Mesendoderm (in vitro differentiated cells): ENCODE measurements at regions not wholly inside any gene's neighbourhood (a gene's known extent, or its start where the extent isn't known, plus 50 kb on each side); places are given as distances from the start of the nearest gene placed in this dataset.
"Not testable (repeated sequence)": the region's sequence is repeated elsewhere in the genome, so short reads cannot be mapped to it uniquely, and the experiment has no call there.

Source experiments
- DNase-seq: peaks from one replicate; pipeline ENCODE4 v3.0.0; 2013
- H2AK5ac ChIP-seq: 2 replicates; pipeline ENCODE4 v1.6.1; 2013; ENCODE audit warnings: low read length, inconsistent platforms
- H2BK120ac ChIP-seq: 2 replicates; pipeline ENCODE4 v1.6.1; 2013; ENCODE audit warnings: low read depth, mild to moderate bottlenecking, low read length, moderate library complexity, mixed read lengths
- H2BK15ac ChIP-seq: replicated peaks from 2 replicates; pipeline ENCODE4 v1.6.1; 2013; ENCODE audit warnings: low read depth, mild to moderate bottlenecking, moderate library complexity
- H2BK5ac ChIP-seq: 2 replicates; pipeline ENCODE4 v1.6.1; 2013; ENCODE audit warnings: low read length, inconsistent platforms
- H3K18ac ChIP-seq: 2 replicates; pipeline ENCODE4 v1.6.1; 2013; ENCODE audit warnings: mild to moderate bottlenecking, low read length, mixed read lengths
- H3K23ac ChIP-seq: one replicate; pipeline ENCODE4 v1.6.1; 2013; ENCODE audit warnings: low read length
- H3K27ac ChIP-seq: 2 replicates; pipeline ENCODE4 v1.5.1; 2013; ENCODE audit warnings: low read depth, mild to moderate bottlenecking, inconsistent platforms, low read length, moderate library complexity
- H3K27me3 ChIP-seq: 2 replicates; pipeline ENCODE4 v1.6.1; 2013; ENCODE audit warnings: low read length, control low read depth, mild to moderate bottlenecking, inconsistent platforms; ENCODE audit not compliant: insufficient read depth, poor library complexity
- H3K36me3 ChIP-seq: 2 replicates; pipeline ENCODE4 v1.6.1; 2013; ENCODE audit warnings: low read length, inconsistent platforms; ENCODE audit not compliant: control insufficient read depth, insufficient read depth
- H3K4ac ChIP-seq: one replicate; pipeline ENCODE4 v1.6.1; 2013; ENCODE audit warnings: low read depth, mild to moderate bottlenecking, low read length, moderate library complexity
- H3K4me1 ChIP-seq: 2 replicates; pipeline ENCODE4 v1.6.1; 2013; ENCODE audit warnings: low read depth, low read length, inconsistent platforms; ENCODE audit not compliant: control insufficient read depth
- H3K4me2 ChIP-seq: 2 replicates; pipeline ENCODE4 v1.6.1; 2013; ENCODE audit warnings: low read length
- H3K4me3 ChIP-seq: 2 replicates; pipeline ENCODE4 v1.5.1; 2013; ENCODE audit warnings: mild to moderate bottlenecking, low read length
- H3K56ac ChIP-seq: one replicate; pipeline ENCODE4 v1.6.1; 2013; ENCODE audit warnings: low read length
- H3K79me1 ChIP-seq: 2 replicates; pipeline ENCODE4 v1.6.1; 2013; ENCODE audit warnings: low read length, inconsistent platforms
- H3K79me2 ChIP-seq: 2 replicates; pipeline ENCODE4 v1.6.1; 2013; ENCODE audit warnings: mild to moderate bottlenecking, low read length; ENCODE audit not compliant: control insufficient read depth, insufficient read depth
- H3K9ac ChIP-seq: 2 replicates; pipeline ENCODE4 v1.6.1; 2013; ENCODE audit warnings: low read length, inconsistent platforms
- H4K5ac ChIP-seq: one replicate; pipeline ENCODE4 v1.6.1; 2013; ENCODE audit warnings: low read length
- H4K8ac ChIP-seq: one replicate; pipeline ENCODE4 v1.6.1; 2013; ENCODE audit warnings: low read depth, mild to moderate bottlenecking, control low read depth, low read length, moderate library complexity
- WGBS: extraction: QIAGEN DNeasy Blood & Tissue Kit; methylation state at CpG from one replicate; pipeline ENCODE4 v1.1.7; 2013; ENCODE audit warnings: low lambda C conversion rate, missing lambda C conversion rate; ENCODE audit not compliant: insufficient coverage; ENCODE audit errors: extremely low coverage; 5-methylcytosine and 5-hydroxymethylcytosine counted together

GRCh38 chr13:16201202-16201601 lies 2980.4 kb downstream of the TUBA3C start:
- not testable (repeated sequence) for H3K9ac ChIP-seq, H4K8ac ChIP-seq, H3K36me3 ChIP-seq, H4K5ac ChIP-seq, H3K4me1 ChIP-seq, H3K18ac ChIP-seq, H3K79me1 ChIP-seq, H3K23ac ChIP-seq, H3K79me2 ChIP-seq, H3K4me2 ChIP-seq, H3K27me3 ChIP-seq, H3K4me3 ChIP-seq, H2AK5ac ChIP-seq, H3K56ac ChIP-seq, H2BK120ac ChIP-seq, H3K4ac ChIP-seq, H2BK5ac ChIP-seq, H3K27ac ChIP-seq, DNase-seq, H2BK15ac ChIP-seq
- no CpG with 5 or more reads among the region's 4 CpGs for WGBS

DNA sequence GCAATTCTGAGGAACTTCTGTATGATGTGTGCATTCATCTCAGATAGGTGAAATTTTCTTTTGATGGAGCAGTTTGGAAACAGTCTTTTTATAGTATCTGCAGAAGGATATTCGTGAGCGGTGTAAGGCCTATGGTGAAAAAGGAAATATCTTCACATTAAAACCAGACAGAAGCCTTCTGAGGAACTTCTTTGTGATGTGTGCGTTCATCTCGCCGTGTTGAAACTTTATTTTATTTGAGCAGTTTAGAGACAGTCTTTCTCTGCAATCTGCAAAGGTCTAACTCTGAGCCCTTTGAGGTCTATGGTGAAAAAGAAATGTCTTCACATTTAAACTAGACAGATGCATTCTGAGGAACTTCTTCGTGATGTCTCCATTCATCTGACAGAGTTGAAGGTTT lies 3021.0 kb downstream of the TUBA3C start:
- not testable (repeated sequence) for H4K8ac ChIP-seq, H3K56ac ChIP-seq, H2BK5ac ChIP-seq, H3K9ac ChIP-seq, H3K79me1 ChIP-seq, H2BK15ac ChIP-seq, H4K5ac ChIP-seq, H2BK120ac ChIP-seq, H3K36me3 ChIP-seq, H3K27me3 ChIP-seq, H3K4me1 ChIP-seq, H3K4me2 ChIP-seq, H3K18ac ChIP-seq, DNase-seq, H3K23ac ChIP-seq, H3K79me2 ChIP-seq, H3K4me3 ChIP-seq, H3K4ac ChIP-seq, H3K27ac ChIP-seq, H2AK5ac ChIP-seq
- no CpG with 5 or more reads among the region's 6 CpGs for WGBS

DNA sequence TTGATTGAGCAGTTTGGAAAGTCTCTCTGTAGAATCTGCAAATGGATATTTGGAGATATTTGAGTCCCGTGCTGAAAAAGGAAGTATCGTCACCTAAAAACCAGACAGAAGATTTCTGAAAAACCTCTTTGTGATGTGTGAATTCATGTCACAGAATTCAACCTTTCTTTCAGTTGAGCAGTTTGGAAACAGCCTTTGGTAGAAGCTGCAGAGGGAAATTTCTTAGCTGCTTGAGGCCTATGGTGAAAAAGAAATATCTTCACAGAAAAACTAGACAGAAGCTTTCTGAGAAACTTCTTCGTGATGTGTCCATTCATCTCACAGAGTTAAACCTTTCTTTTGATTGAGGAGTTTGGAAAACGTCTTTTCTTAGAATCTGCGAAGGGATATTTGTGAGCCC lies 3022.7 kb downstream of the TUBA3C start:
- H2AK5ac ChIP-seq, H3K27ac ChIP-seq, H3K4me1 ChIP-seq, H3K27me3 ChIP-seq, H3K23ac ChIP-seq, H3K9ac ChIP-seq, H3K56ac ChIP-seq, H3K4me3 ChIP-seq, H3K79me1 ChIP-seq, H3K4ac ChIP-seq, H4K5ac ChIP-seq, H2BK15ac ChIP-seq, DNase-seq, H3K4me2 ChIP-seq, H2BK120ac ChIP-seq, H3K18ac ChIP-seq, H3K36me3 ChIP-seq, H2BK5ac ChIP-seq, H3K79me2 ChIP-seq, H4K8ac ChIP-seq: not testable (repeated sequence)
- no CpG with 5 or more reads among the region's 5 CpGs for WGBS

GRCh38 chr13:16158016-16158415 lies 3023.6 kb downstream of the TUBA3C start:
- WGBS = no CpG with 5 or more reads among the region's 6 CpGs
- not testable (repeated sequence) for H3K4ac ChIP-seq, H3K4me2 ChIP-seq, H3K4me3 ChIP-seq, H3K79me1 ChIP-seq, H3K23ac ChIP-seq, H2AK5ac ChIP-seq, H3K27ac ChIP-seq, H3K36me3 ChIP-seq, H3K4me1 ChIP-seq, DNase-seq, H4K5ac ChIP-seq, H3K9ac ChIP-seq, H3K27me3 ChIP-seq, H2BK15ac ChIP-seq, H2BK5ac ChIP-seq, H4K8ac ChIP-seq, H3K18ac ChIP-seq, H2BK120ac ChIP-seq, H3K79me2 ChIP-seq, H3K56ac ChIP-seq

GRCh38 chr13:16152849-16153248 lies 3028.8 kb downstream of the TUBA3C start:
- not testable (repeated sequence) for H3K36me3 ChIP-seq, H3K4me2 ChIP-seq, H3K79me2 ChIP-seq, H4K5ac ChIP-seq, H2BK15ac ChIP-seq, H3K56ac ChIP-seq, H3K4me1 ChIP-seq, H3K23ac ChIP-seq, H3K27me3 ChIP-seq, H3K4ac ChIP-seq, H3K27ac ChIP-seq, H3K9ac ChIP-seq, H2BK120ac ChIP-seq, H3K4me3 ChIP-seq, H2BK5ac ChIP-seq, H2AK5ac ChIP-seq, H4K8ac ChIP-seq, DNase-seq, H3K79me1 ChIP-seq, H3K18ac ChIP-seq
- no CpG with 5 or more reads among the region's 8 CpGs for WGBS

- H3K79me1 ChIP-seq, H4K8ac ChIP-seq, H2BK5ac ChIP-seq, H3K27ac ChIP-seq, H3K23ac ChIP-seq, H3K36me3 ChIP-seq, H3K18ac ChIP-seq, DNase-seq, H3K79me2 ChIP-seq, H2BK15ac ChIP-seq, H3K9ac ChIP-seq, H3K4me3 ChIP-seq, H2BK120ac ChIP-seq, H2AK5ac ChIP-seq, H4K5ac ChIP-seq, H3K27me3 ChIP-seq, H3K4me1 ChIP-seq, H3K4me2 ChIP-seq, H3K4ac ChIP-seq, H3K56ac ChIP-seq: not testable (repeated sequence)
- no CpG with 5 or more reads among the region's 7 CpGs for WGBS
Observed at GRCh38 chr13:16151296-16151695, 3030.3 kb downstream of the TUBA3C start.
